ENCODE measurements at regions not wholly inside any gene's neighbourhood (a gene's known extent, or its start where the extent isn't known, plus 50 kb on each side); places are given as distances from the start of the nearest gene placed in this dataset.

DNA sequence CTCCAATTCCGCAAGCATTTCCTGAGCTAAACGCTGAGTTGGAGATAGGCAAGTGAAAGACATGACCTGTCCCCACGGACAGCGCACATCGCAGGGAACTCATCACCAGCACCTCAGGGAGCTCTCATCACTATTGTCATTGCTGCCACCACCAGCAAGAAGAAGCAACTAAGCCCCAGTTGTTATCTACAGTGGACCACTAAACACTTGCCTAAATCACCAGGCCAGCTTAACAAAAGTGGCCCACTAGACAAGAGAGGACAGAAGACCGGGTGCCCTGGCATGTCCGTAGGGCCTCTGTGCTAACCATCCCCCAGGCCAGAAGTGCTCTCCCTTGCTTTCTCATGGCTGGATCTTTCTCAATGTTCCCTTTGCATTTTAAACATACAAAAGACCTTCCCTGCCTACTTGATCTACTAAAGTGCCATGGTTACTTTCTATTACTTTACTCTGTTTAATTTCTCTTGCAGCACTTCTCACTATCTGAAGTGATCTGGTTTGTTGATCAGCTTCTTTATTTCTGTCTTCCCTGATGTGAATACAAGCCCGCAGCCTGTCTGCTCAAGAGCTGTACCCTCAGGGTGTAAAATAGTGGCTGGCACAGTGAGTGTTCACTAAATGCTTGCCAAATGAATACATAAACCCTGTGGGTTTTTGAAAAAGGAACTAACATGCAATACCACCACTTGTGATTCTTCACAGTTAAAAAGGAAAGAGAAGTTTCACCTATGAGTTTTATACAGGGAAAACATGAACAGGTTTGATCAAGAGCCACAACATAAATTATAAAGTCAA, 60.9 kb upstream of the RFLNA start:
- Mint-ChIP-seq H3K27ac (no peak overlapping the region), H3K27me3 (peaks cover 24 to 59% of the 10 kb centered on the region in 2 donors), H3K4me1 (ENCODE audit: low read depth in 2 of 2) (peaks cover 0 to 2% of the 10 kb centered on the region in 2 donors), H3K4me3 (no peak overlapping the region), H3K36me3 (ENCODE audit: insufficient read depth) (no peaks in the 10 kb centered on the region), H3K9me3 (peaks cover 4 to 8% of the 10 kb centered on the region in 2 donors)
- DNase-seq, result no peak
- no peak for ATAC-seq (replicated peaks)

DNA sequence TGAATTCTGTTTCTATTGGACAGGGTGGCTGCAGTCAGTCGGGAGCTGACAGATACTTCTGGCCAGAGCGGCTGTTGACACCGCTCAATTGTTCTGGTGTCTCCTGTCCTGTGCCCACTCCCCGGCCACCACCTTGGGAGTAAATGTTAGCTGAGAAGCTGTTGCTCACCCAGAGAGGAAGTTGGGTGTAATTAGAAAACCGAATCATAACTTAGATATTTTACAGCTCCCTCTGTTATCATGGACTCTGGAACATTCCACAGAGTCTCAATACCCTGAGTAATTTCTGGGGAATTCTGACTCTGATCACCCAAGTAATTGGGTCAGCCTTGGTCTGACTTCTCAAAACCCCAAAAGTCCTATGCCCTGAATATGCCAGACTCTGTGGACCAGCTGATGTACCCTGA, 58.3 kb upstream of the RFLNA start:
- no peaks in the 10 kb centered on the region for H3K4me1 Mint-ChIP-seq (ENCODE audit: low read depth in 2 of 2)
- H3K27me3 Mint-ChIP-seq, result peaks cover 34 to 60% of the 10 kb centered on the region in 2 donors
- H3K36me3 Mint-ChIP-seq (ENCODE audit: insufficient read depth), result no peaks in the 10 kb centered on the region
- no peak for ATAC-seq (replicated peaks)
- no peak for DNase-seq
- no peak overlapping the region for H3K4me3 Mint-ChIP-seq
- peaks cover 0 to 4% of the 10 kb centered on the region in 2 donors for H3K9me3 Mint-ChIP-seq
- no peak overlapping the region for H3K27ac Mint-ChIP-seq

DNA sequence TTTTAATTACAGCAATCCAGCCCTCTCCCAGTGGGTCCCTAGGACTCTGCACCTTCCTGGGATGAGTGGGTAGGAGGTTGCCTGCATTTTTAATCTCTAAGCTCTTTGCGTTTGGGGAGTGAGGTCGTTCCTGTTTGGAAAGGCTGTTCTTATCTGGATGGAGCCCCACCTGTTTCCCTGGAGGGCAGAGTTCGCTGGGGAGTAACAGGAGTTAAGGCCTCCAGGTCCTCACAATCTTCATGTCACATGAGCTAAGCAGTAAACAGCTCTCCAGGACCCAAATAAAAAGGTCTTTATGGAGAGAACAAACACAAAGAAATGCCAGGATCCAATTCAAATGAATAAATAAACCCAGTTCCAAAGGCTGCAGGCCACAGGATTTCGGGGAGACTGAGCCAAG, 56.0 kb upstream of the RFLNA start:
- H3K27me3 Mint-ChIP-seq, result peaks cover 40 to 51% of the 10 kb centered on the region in 2 donors
- peaks cover 0 to 4% of the 10 kb centered on the region in 2 donors for H3K9me3 Mint-ChIP-seq

DNA sequence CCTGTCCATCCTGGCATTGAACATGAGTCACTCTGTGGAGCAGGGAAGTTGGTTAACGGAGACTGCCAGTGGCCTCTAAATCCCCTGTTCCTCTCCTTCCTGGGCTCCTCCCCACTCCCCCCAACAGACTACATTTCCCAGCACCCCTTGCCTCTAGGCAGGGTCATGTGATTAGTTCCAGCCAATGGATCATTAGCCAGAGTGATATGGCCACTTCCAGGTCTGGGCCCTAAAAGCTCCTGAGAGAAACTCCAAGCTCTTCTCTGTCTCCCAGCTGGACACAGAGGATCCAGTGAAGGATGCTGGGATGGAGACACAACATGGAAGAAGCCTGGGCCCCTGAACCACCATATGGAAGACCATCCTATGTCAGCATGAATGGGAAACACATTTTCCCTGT, 54.4 kb upstream of the RFLNA start:
- H3K27me3 Mint-ChIP-seq, result peaks cover 42 to 56% of the 10 kb centered on the region in 2 donors
- H3K4me3 Mint-ChIP-seq, result no peak overlapping the region
- DNase-seq (no peak), ATAC-seq (replicated peaks) (no peak)
- H3K27ac Mint-ChIP-seq, result no peak overlapping the region
- no peaks in the 10 kb centered on the region for H3K4me1 Mint-ChIP-seq (ENCODE audit: low read depth in 2 of 2)
- H3K9me3 Mint-ChIP-seq, result peaks cover 0 to 2% of the 10 kb centered on the region in 2 donors
- H3K36me3 Mint-ChIP-seq (ENCODE audit: insufficient read depth), result peaks cover 3% of the 10 kb centered on the region

More for the DNA sequence above, 56.0 kb upstream of the RFLNA start:
- DNase-seq, result no peak
- peaks cover 2% of the 10 kb centered on the region for H3K36me3 Mint-ChIP-seq (ENCODE audit: insufficient read depth)
- H3K27ac Mint-ChIP-seq, result no peak overlapping the region
- no peak overlapping the region for H3K4me3 Mint-ChIP-seq
- H3K4me1 Mint-ChIP-seq (ENCODE audit: low read depth in 2 of 2), result no peaks in the 10 kb centered on the region
- ATAC-seq (replicated peaks), result no peak

DNA sequence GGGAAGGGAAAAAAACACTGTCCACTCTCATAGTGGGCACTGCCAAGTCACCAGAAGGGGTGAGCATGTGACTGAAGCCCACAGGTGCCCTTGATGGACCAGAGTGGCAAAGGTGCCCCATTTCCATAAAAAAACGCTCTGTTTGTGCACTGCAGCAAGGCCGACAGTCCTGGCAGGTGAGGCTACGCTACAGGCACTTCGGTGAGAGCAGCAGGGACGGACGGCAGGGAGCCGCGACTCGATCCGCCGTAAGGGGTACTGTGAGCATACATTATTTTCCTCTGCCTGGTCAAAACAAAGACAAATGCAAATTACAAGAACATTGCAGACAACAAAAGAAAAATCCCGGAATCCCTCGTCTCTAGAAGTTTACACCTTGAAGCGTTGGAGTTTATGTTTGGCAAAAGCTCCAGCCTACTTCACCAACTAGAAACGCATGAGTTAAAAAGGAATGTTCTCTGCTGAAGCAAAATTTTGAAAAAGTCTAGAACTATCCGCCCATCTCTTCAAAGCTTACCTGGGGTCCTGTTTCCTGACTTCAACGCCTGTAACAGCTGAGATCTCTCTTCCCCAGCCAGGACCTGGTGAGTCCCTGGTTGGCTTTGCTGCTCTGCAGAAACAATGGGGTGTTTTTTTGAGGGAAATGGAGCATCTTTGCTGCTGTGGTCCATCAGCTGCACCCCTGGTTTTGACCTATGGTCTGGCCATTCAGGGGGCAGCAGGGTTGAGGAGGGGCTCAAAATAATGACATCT, 52.9 kb upstream of the RFLNA start:
- peaks cover 0 to 2% of the 10 kb centered on the region in 2 donors for H3K9me3 Mint-ChIP-seq
- H3K4me3 Mint-ChIP-seq, result no peak overlapping the region
- H3K27me3 Mint-ChIP-seq, result peaks cover 51 to 69% of the 10 kb centered on the region in 2 donors
- DNase-seq, result no peak
- ATAC-seq (replicated peaks), result no peak
- H3K4me1 Mint-ChIP-seq (ENCODE audit: low read depth in 2 of 2), result no peaks in the 10 kb centered on the region
- no peak overlapping the region for H3K27ac Mint-ChIP-seq
- peaks cover 3% of the 10 kb centered on the region for H3K36me3 Mint-ChIP-seq (ENCODE audit: insufficient read depth)

DNA sequence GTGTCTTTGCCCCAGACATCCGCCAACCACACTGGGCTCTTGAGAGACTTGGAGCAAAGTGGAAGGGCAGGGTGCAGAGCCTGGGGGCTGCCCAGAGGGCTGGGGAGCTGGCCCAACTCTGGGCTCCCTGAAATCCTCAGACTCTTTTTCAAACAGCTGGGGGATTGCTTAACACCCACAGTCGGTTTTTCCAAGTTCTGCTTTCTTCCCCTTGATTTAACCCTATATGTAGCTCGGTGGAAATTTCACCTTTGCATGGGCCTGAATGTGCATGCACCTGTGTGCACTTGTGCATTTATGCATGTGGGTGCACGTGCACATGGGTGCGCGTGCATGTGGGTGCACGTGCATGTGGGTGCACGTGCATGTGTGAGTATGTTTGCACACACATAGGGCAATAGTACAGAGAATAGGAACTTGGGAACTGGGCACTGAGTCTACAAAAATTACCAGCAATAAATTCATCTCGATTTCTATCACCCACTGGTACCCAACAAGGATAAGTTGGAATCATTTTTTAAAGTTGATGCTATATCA, 52.3 kb upstream of the RFLNA start:
- no peak for DNase-seq
- H3K27me3 Mint-ChIP-seq, result peaks cover 58 to 75% of the 10 kb centered on the region in 2 donors
- ATAC-seq (replicated peaks), result no peak
- no peaks in the 10 kb centered on the region for H3K4me1 Mint-ChIP-seq (ENCODE audit: low read depth in 2 of 2)
- peaks cover 3% of the 10 kb centered on the region for H3K36me3 Mint-ChIP-seq (ENCODE audit: insufficient read depth)
- H3K9me3 Mint-ChIP-seq, result peaks cover 0 to 6% of the 10 kb centered on the region in 2 donors
- no peak overlapping the region for H3K4me3 Mint-ChIP-seq
- H3K27ac Mint-ChIP-seq, result no peak overlapping the region

DNA sequence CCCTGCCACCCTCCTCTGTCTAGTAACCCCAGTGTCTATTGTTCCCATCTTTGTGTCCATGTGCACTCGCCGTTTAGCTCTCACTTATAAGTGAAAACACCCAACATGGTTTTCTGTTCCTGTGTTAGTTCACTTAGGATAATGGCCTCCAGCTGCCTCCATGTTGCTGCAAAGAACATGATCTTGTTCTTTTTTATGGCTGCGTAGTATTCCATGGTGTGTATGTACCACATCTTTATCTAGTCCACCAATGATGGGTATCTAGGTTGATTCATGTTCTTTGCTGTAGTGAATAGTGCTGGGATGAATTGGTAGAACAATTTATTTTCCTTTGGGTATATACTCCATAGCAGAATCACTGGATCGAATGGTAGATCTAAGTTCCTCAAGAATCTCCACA, 51.0 kb upstream of the RFLNA start:
- Mint-ChIP-seq H3K36me3 (ENCODE audit: insufficient read depth) (peaks cover 3% of the 10 kb centered on the region), H3K4me3 (no peak overlapping the region), H3K27ac (no peak overlapping the region), H3K9me3 (peaks cover 0 to 6% of the 10 kb centered on the region in 2 donors), H3K4me1 (ENCODE audit: low read depth in 2 of 2) (no peaks in the 10 kb centered on the region), H3K27me3 (peaks cover 56 to 75% of the 10 kb centered on the region in 2 donors)
- DNase-seq (no peak), ATAC-seq (replicated peaks) (no peak)

All from effector memory CD8-positive, alpha-beta T cell (primary cell).